ENCODE measurements at regions not wholly inside any gene's neighbourhood (a gene's known extent, or its start where the extent isn't known, plus 50 kb on each side); places are given as distances from the start of the nearest gene placed in this dataset.

DNA sequence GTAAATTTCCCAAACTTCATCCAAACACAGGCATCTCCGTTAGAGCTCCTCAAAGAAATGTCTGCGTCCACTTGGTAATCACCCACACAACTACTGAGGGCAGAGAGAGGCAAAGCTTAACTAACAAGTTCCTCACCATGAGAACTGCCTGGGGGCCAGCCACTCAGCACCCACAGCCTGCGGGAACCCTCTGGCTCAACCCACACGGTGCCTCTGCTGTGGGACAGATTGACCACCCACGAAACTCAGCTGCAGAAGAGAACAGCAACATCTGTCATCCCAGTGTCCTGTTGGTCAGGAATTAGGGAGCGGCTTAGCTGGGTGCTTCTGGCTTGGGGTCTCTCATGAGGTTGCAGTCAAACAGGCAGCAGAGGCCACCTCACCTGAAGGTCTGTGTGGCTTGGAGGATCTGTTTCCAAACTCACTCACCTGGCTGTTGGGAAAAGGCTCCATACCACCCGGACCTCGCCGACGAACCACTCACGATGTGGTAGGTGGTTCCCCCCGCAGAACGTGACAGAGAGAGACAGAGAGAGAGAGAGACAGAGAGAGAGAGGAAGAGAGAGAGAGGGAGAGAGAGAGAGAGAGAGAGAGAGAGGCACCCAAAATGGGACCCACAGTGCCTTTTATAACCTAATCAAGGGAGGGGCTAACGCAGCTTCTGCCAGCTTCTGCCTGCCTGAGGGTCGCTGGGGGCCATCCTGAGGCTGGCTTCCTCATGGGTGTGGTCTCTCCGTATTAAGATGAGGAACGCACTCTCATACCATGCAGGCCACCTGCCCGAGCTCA lies 103.5 kb downstream of the OLFM1 start:
- H2BK5ac ChIP-seq (ENCODE audit: low read depth, low read length, poor library complexity, severe bottlenecking): no peak overlapping the region
- no peak overlapping the region for H3K4me3 ChIP-seq (ENCODE audit: insufficient read depth, low read depth, low read length)
- no TSS peak for BruUV-seq (replicated peaks)
- no peak overlapping the region for H4K91ac ChIP-seq (ENCODE audit: insufficient read depth, low read depth, low read length)
- WGBS, 2 experiments (ENCODE audit: extremely low coverage in 2 of 2, insufficient read length in 1 of 2): 45% methylated on average over 4 of the region's 18 CpGs; no CpG with 5 or more reads in 1 of the 2 experiments
- H2BK20ac ChIP-seq (ENCODE audit: low read depth, low read length): no peak overlapping the region
- H3K56ac ChIP-seq (ENCODE audit: extremely low read depth, insufficient read depth, low read length): no peak overlapping the region
- POLR2A ChIA-PET (ENCODE audit: unreplicated experiment): no interaction called here
- DNase-seq: no peak
- H3K79me1 ChIP-seq (ENCODE audit: low read depth in 1 of 2, low read length in 2 of 2): no peaks in the 10 kb centered on the region
- TF ChIP-seq, protein P1, sequence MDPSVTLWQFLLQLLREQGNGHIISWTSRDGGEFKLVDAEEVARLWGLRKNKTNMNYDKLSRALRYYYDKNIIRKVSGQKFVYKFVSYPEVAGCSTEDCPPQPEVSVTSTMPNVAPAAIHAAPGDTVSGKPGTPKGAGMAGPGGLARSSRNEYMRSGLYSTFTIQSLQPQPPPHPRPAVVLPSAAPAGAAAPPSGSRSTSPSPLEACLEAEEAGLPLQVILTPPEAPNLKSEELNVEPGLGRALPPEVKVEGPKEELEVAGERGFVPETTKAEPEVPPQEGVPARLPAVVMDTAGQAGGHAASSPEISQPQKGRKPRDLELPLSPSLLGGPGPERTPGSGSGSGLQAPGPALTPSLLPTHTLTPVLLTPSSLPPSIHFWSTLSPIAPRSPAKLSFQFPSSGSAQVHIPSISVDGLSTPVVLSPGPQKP (IDR thresholded peaks at IDR 0.05; ENCODE audit: borderline replicate concordance, low read depth, low read length): no peak
- TF ChIP-seq RAD21 (IDR thresholded peaks at IDR 0.05; ENCODE audit: low read length) (no peak), SMC3 (IDR thresholded peaks at IDR 0.05; ENCODE audit: low read depth, low read length) (no peak), RCOR1 (IDR thresholded peaks at IDR 0.05; ENCODE audit: insufficient replicate concordance, low read length) (no peak), FOS (IDR thresholded peaks at IDR 0.05; ENCODE audit: low read depth, low read length) (no peak), MAFK (IDR thresholded peaks at IDR 0.05; ENCODE audit: low read depth, low read length) (no peak), CTCF (conservative IDR thresholded peaks at IDR 0.05; ENCODE audit: low read depth, low read length) (no peak), POLR2A (IDR thresholded peaks at IDR 0.05; ENCODE audit: low read depth, low read length) (no peak), MAZ (IDR thresholded peaks at IDR 0.05; ENCODE audit: borderline replicate concordance, low read depth, low read length) (no peak)
- in situ Hi-C loops (cut with MboI; ENCODE audit: low sequenced_read_pairs): no loop called here
- no peak overlapping the region for H3K27ac ChIP-seq (ENCODE audit: insufficient read depth, low read length)
- no peaks in the 10 kb centered on the region for H3K36me3 ChIP-seq (ENCODE audit: control insufficient read depth, insufficient read depth, low read length)
- intact Hi-C loops (cut with micrococcal nuclease): no loop called here
- no peak overlapping the region for H3K23ac ChIP-seq (ENCODE audit: low read depth, low read length)
- no peak overlapping the region for H2AK9ac ChIP-seq (replicated peaks; ENCODE audit: low read depth, low read length, poor library complexity)
- dilution Hi-C loops (cut with HindIII; ENCODE audit: low sequenced_read_pairs, unreplicated experiment): no loop called here
- H2BK120ac ChIP-seq (ENCODE audit: low read depth, low read length): no peak overlapping the region
- H3K4me2 ChIP-seq (ENCODE audit: low read depth, low read length): no peak overlapping the region
- no peak overlapping the region for H3K4ac ChIP-seq (ENCODE audit: low read depth, low read length)
- H4K8ac ChIP-seq (ENCODE audit: low read depth in 2 of 2, low read length in 2 of 2): no peak overlapping the region
- no peak overlapping the region for H4K5ac ChIP-seq (ENCODE audit: low read depth, low read length)
- no peaks in the 10 kb centered on the region for H3K9me1 ChIP-seq (ENCODE audit: insufficient read depth, low read length)
- no peaks in the 10 kb centered on the region; the same call in 1 of the 2 replicates for H3K27me3 ChIP-seq (ENCODE audit: control insufficient read depth, insufficient read depth, low read length)
- H3K9me3 ChIP-seq (ENCODE audit: control insufficient read depth, insufficient read depth, low read length): peaks cover 39% of the 10 kb centered on the region
- no peak overlapping the region for H2AK5ac ChIP-seq (ENCODE audit: low read depth, low read length)
- no peaks in the 10 kb centered on the region for H3K4me1 ChIP-seq (ENCODE audit: control insufficient read depth, insufficient read depth, low read length)
- ATAC-seq (ENCODE audit: low read depth): no peak
- CTCF ChIA-PET: no interaction called here
- H3K18ac ChIP-seq (ENCODE audit: low read depth, low read length): no peak overlapping the region
- H2AFZ ChIP-seq (replicated peaks; ENCODE audit: low read length, poor library complexity): no peak overlapping the region
- H3K9ac ChIP-seq (ENCODE audit: low read depth, low read length): no peak overlapping the region
- H3K14ac ChIP-seq (replicated peaks; ENCODE audit: low read depth, low read length): no peak overlapping the region
- no peaks in the 10 kb centered on the region for H4K20me1 ChIP-seq (ENCODE audit: insufficient read depth, low read length)
- H2BK15ac ChIP-seq (ENCODE audit: low read depth, low read length): no peak overlapping the region

All from IMR-90 (cell line).